GM13977 (cell line): ENCODE measurements at regions not wholly inside any gene's neighbourhood (a gene's known extent, or its start where the extent isn't known, plus 50 kb on each side); places are given as distances from the start of the nearest gene placed in this dataset.

Experiments
- DNase-seq: peaks from one replicate; pipeline ENCODE4 v3.0.0; 2012; ENCODE audit warnings: low spot score
- CTCF ChIP-seq: IDR thresholded peaks from 2 replicates; pipeline ENCODE4 v1.5.1; 2012; ENCODE audit warnings: mild to moderate bottlenecking, control low read depth; ENCODE audit not compliant: insufficient read depth; ENCODE audit errors: extremely low read depth, missing control alignments
- in situ Hi-C: fragments of 300-500 bp; cut with MboI; formaldehyde crosslinking; loops from one replicate; pipeline ENCODE4 v1.12.0; 2022; ENCODE audit warnings: low sequenced_read_pairs, low pct_unique_long_range_greater_than_20kb, mixed read lengths, inconsistent platforms; ENCODE audit not compliant: unreplicated experiment

- TF ChIP-seq CTCF: no peak
- no peak for DNase-seq
- in situ Hi-C loops: loop anchor here (25.0 kb wide), 1 partner anchor 1007 kb away; no protein-coding TSS in a partner anchor
Measured at GRCh38 chr4:26005764-26006163, 91.7 kb downstream of the SMIM20 start.

- no peak for TF ChIP-seq CTCF
- DNase-seq: no peak
- in situ Hi-C loops: loop anchor here (25.0 kb wide), 1 partner anchor 1004 kb away; no protein-coding TSS in a partner anchor
Measured at GRCh38 chr4:26008737-26009136, 94.7 kb downstream of the SMIM20 start.

GRCh38 chr4:26009502-26009901 lies 95.5 kb downstream of the SMIM20 start:
- no peak for DNase-seq
- TF ChIP-seq CTCF: no peak
- in situ Hi-C loops: loop anchor here (25.0 kb wide), 1 partner anchor 1003 kb away; no protein-coding TSS in a partner anchor

GRCh38 chr4:26010304-26010703 lies 96.3 kb downstream of the SMIM20 start:
- TF ChIP-seq CTCF: no peak
- DNase-seq: no peak
- in situ Hi-C loops: loop anchor here (25.0 kb wide), 1 partner anchor 1002 kb away; no protein-coding TSS in a partner anchor

- in situ Hi-C loops: loop anchor here (25.0 kb wide), 1 partner anchor 999 kb away; no protein-coding TSS in a partner anchor
- no peak for TF ChIP-seq CTCF
- no peak for DNase-seq
Measured at GRCh38 chr4:26013629-26014028, 99.6 kb downstream of the SMIM20 start.

- no peak for TF ChIP-seq CTCF
- no peak for DNase-seq
- in situ Hi-C loops: loop anchor here (25.0 kb wide), 1 partner anchor 997 kb away; no protein-coding TSS in a partner anchor
Measured at GRCh38 chr4:26015133-26015651, 101.2 kb downstream of the SMIM20 start.

GRCh38 chr4:26015906-26016305 lies 101.9 kb downstream of the SMIM20 start:
- TF ChIP-seq CTCF: no peak
- in situ Hi-C loops: loop anchor here (25.0 kb wide), 1 partner anchor 996 kb away; no protein-coding TSS in a partner anchor
- DNase-seq: no peak
